ENCODE measurements at regions not wholly inside any gene's neighbourhood (a gene's known extent, or its start where the extent isn't known, plus 50 kb on each side); places are given as distances from the start of the nearest gene placed in this dataset.

GRCh38 chr6:97594844-97595243 lies 311.8 kb upstream of the MMS22L start:
- DNase-seq: no peak

- no peak for DNase-seq
These were observed 338.1 kb upstream of the MMS22L start for GRCh38 chr6:97621111-97621510.

- DNase-seq: no peak
These were observed 343.8 kb upstream of the MMS22L start for GRCh38 chr6:97626671-97627441.

GRCh38 chr6:97629180-97629579 lies 346.2 kb upstream of the MMS22L start:
- DNase-seq: no peak

GRCh38 chr6:97630604-97631003 lies 347.6 kb upstream of the MMS22L start:
- no peak for DNase-seq

- no peak for DNase-seq
These were observed 349.3 kb upstream of the MMS22L start for GRCh38 chr6:97632341-97632740.

GRCh38 chr6:97639702-97640101 lies 356.7 kb upstream of the MMS22L start:
- no peak for DNase-seq

- no peak for DNase-seq
These were observed 361.3 kb upstream of the MMS22L start for GRCh38 chr6:97644353-97644752.

GRCh38 chr6:97645757-97646156 lies 362.7 kb upstream of the MMS22L start:
- no peak for DNase-seq

- DNase-seq: no peak
These were observed 370.1 kb upstream of the MMS22L start for GRCh38 chr6:97653076-97653475.

GRCh38 chr6:97653517-97653916 lies 370.5 kb upstream of the MMS22L start:
- no peak for DNase-seq

- DNase-seq: no peak
These were observed 371.7 kb upstream of the MMS22L start for GRCh38 chr6:97654674-97655073.

GRCh38 chr6:97656236-97656635 lies 373.2 kb upstream of the MMS22L start:
- no peak for DNase-seq

- no peak for DNase-seq
These were observed 373.8 kb upstream of the MMS22L start for GRCh38 chr6:97656706-97657350.

- no peak for DNase-seq
These were observed 375.1 kb upstream of the MMS22L start for GRCh38 chr6:97658090-97658489.

GRCh38 chr6:97663252-97663651 lies 380.2 kb upstream of the MMS22L start:
- DNase-seq: no peak

- no peak for DNase-seq
These were observed 382.4 kb upstream of the MMS22L start for GRCh38 chr6:97665446-97665845.

GRCh38 chr6:97666889-97667288 lies 383.9 kb upstream of the MMS22L start:
- DNase-seq: no peak

GRCh38 chr6:97668716-97669115 lies 385.7 kb upstream of the MMS22L start:
- no peak for DNase-seq

GRCh38 chr6:97669191-97670031 lies 386.4 kb upstream of the MMS22L start:
- DNase-seq: no peak

GRCh38 chr6:97674802-97675201 lies 391.8 kb upstream of the MMS22L start:
- DNase-seq: no peak

- DNase-seq: no peak
These were observed 394.6 kb upstream of the MMS22L start for GRCh38 chr6:97677626-97678025.

- no peak for DNase-seq
These were observed 404.9 kb upstream of the MMS22L start for GRCh38 chr6:97687916-97688315.
